GM23338 (cell line): ENCODE measurements at regions not wholly inside any gene's neighbourhood (a gene's known extent, or its start where the extent isn't known, plus 50 kb on each side); places are given as distances from the start of the nearest gene placed in this dataset.

Experiments
- ATAC-seq: fragments of 200-7000 bp; cut with Tn5 transposase; 3 replicates; pipeline ENCODE4 v1.9.1; 2020
- DNase-seq: peaks from one replicate; pipeline ENCODE4 v3.0.0-alpha.2; 2015; ENCODE audit warnings: low spot score
- H2AFZ ChIP-seq: fragments of 200-600 bp; sonication (generic); 2 replicates; pipeline ENCODE4 v1.8.0; 2016; ENCODE audit warnings: antibody characterized with exemption, mild to moderate bottlenecking, moderate library complexity
- H3F3A ChIP-seq: fragments of 200-600 bp; sonication (generic); replicated peaks from 2 replicates; pipeline ENCODE4 v1.8.0; 2017; ENCODE audit warnings: antibody characterized with exemption, mixed run types, low read depth
- H3K27ac ChIP-seq: fragments of 200-600 bp; sonication (generic); 2 replicates; pipeline ENCODE4 v1.6.1; 2016; ENCODE audit warnings: low read depth
- H3K27me3 ChIP-seq: fragments of 200-600 bp; sonication (generic); 2 replicates; pipeline ENCODE4 v1.8.0; 2016; ENCODE audit warnings: mild to moderate bottlenecking, mixed run types, moderate library complexity; ENCODE audit not compliant: insufficient read depth
- H3K36me3 ChIP-seq: fragments of 200-600 bp; sonication (generic); 2 replicates; pipeline ENCODE4 v1.8.0; 2016; ENCODE audit warnings: mild to moderate bottlenecking; ENCODE audit not compliant: insufficient read depth
- H3K4me1 ChIP-seq: fragments of 200-600 bp; sonication (generic); 2 replicates; pipeline ENCODE4 v1.8.0; 2016; ENCODE audit warnings: mild to moderate bottlenecking, moderate library complexity; ENCODE audit not compliant: insufficient read depth
- H3K4me2 ChIP-seq: fragments of 200-600 bp; sonication (generic); 2 replicates; pipeline ENCODE4 v1.7.1; 2017; ENCODE audit warnings: mixed run types
- H3K4me3 ChIP-seq: fragments of 200-600 bp; sonication (generic); 2 replicates; pipeline ENCODE4 v1.6.1; 2016; ENCODE audit warnings: mixed run types
- H3K79me2 ChIP-seq: fragments of 200-600 bp; sonication (generic); replicated peaks from 2 replicates; pipeline ENCODE4 v1.8.0; 2017; ENCODE audit warnings: mild to moderate bottlenecking; ENCODE audit not compliant: insufficient read depth
- H3K9me2 ChIP-seq: fragments of 200-600 bp; sonication (generic); 2 replicates; pipeline ENCODE4 v1.8.0; 2017; ENCODE audit not compliant: insufficient read depth
- H4K20me1 ChIP-seq: fragments of 200-600 bp; sonication (generic); replicated peaks from 2 replicates; pipeline ENCODE4 v1.8.0; 2017; ENCODE audit warnings: mild to moderate bottlenecking; ENCODE audit not compliant: insufficient read depth
- H3K27ac Mint-ChIP-seq: 2 replicates; pipeline ENCODE4 v1.8.0; 2020; ENCODE audit warnings: inconsistent platforms, mild to moderate bottlenecking, moderate library complexity, mixed read lengths
- H3K27me3 Mint-ChIP-seq: 3 replicates; pipeline ENCODE4 v1.8.0; 2022; ENCODE audit warnings: low read depth, mild to moderate bottlenecking, moderate library complexity, mixed read lengths, inconsistent platforms; ENCODE audit not compliant: insufficient read depth, poor library complexity
- H3K36me3 Mint-ChIP-seq: 3 replicates; pipeline ENCODE4 v1.8.0; 2021; ENCODE audit warnings: low read depth, mild to moderate bottlenecking, inconsistent platforms, moderate library complexity, mixed read lengths
- H3K4me1 Mint-ChIP-seq: 3 replicates; pipeline ENCODE4 v1.8.0; 2020; ENCODE audit warnings: mild to moderate bottlenecking, inconsistent platforms, mixed read lengths
- H3K4me3 Mint-ChIP-seq: 3 replicates; pipeline ENCODE4 v1.8.0; 2021; ENCODE audit warnings: moderate library complexity, mild to moderate bottlenecking, inconsistent platforms, mixed read lengths
- H3K9me3 Mint-ChIP-seq: 3 replicates; pipeline ENCODE4 v1.8.0; 2020; ENCODE audit warnings: moderate library complexity, mild to moderate bottlenecking, inconsistent platforms, mixed read lengths
- CREB1 ChIP-seq: fragments of 250-450 bp; sonication (Bioruptor Pico); IDR thresholded peaks from 2 replicates; pipeline ENCODE4 v1.5.0; 2020; ENCODE audit warnings: low read depth, mild to moderate bottlenecking, moderate library complexity
- CTCF ChIP-seq, 2 experiments: fragments of 200-600 bp in 1 of 2; sonication (generic) in 1 of 2; conservative IDR thresholded peaks; 2 replicates each; pipeline versions ENCODE4 v1.5.1 to v1.6.1; 2016 to 2017; ENCODE audit warnings: antibody characterized with exemption in 2 of 2, low read depth in 2 of 2, mild to moderate bottlenecking in 2 of 2, moderate library complexity in 1 of 2
- ETS1 ChIP-seq: IDR thresholded peaks from 2 replicates; pipeline ENCODE4 v1.6.1; 2016; ENCODE audit warnings: antibody characterized with exemption
- EZH2 ChIP-seq: fragments of 200-600 bp; sonication (generic); IDR thresholded peaks from one replicate; pipeline ENCODE4 v1.8.0; 2017; ENCODE audit warnings: antibody characterized with exemption, mild to moderate bottlenecking, low read depth; ENCODE audit not compliant: unreplicated experiment
- EZH2phosphoT487 ChIP-seq: fragments of 200-600 bp; sonication (generic); IDR thresholded peaks from one replicate; pipeline ENCODE4 v1.8.1; 2018; ENCODE audit warnings: antibody characterized with exemption; ENCODE audit not compliant: unreplicated experiment
- JUNB ChIP-seq: IDR thresholded peaks from one replicate; pipeline ENCODE4 v1.6.1; 2016; ENCODE audit warnings: antibody characterized with exemption; ENCODE audit not compliant: unreplicated experiment
- NANOG ChIP-seq: IDR thresholded peaks from 2 replicates; pipeline ENCODE4 v1.6.1; 2016; ENCODE audit warnings: antibody characterized with exemption, borderline replicate concordance
- POLR2AphosphoS5 ChIP-seq: IDR thresholded peaks from 2 replicates; pipeline ENCODE4 v1.6.1; 2016; ENCODE audit warnings: antibody characterized with exemption, low read depth
- REST ChIP-seq: IDR thresholded peaks from one replicate; pipeline ENCODE4 v1.6.1; 2018; ENCODE audit warnings: antibody characterized with exemption; ENCODE audit not compliant: unreplicated experiment
- STAT1 ChIP-seq: IDR thresholded peaks from one replicate; pipeline ENCODE4 v1.6.1; 2016; ENCODE audit warnings: antibody characterized with exemption; ENCODE audit not compliant: unreplicated experiment
- ZNF114 ChIP-seq: fragments of 250-450 bp; sonication (Bioruptor Pico); IDR thresholded peaks from 2 replicates; pipeline ENCODE4 v1.5.0; 2020; ENCODE audit warnings: mild to moderate bottlenecking, moderate library complexity
- ZNF331 ChIP-seq: fragments of 250-450 bp; sonication (Bioruptor Pico); IDR thresholded peaks from 2 replicates; pipeline ENCODE4 v1.5.0; 2020; ENCODE audit warnings: low read depth, mild to moderate bottlenecking, moderate library complexity
- ZNF462 ChIP-seq: fragments of 250-450 bp; sonication (Bioruptor Pico); IDR thresholded peaks from 2 replicates; pipeline ENCODE4 v1.5.0; 2020; ENCODE audit warnings: mild to moderate bottlenecking, moderate library complexity

GRCh38 chr11:42490506-42490905 lies 821.3 kb upstream of the API5 start:
- Histone ChIP-seq H2AFZ (no peak overlapping the region), H3K4me2 (no peak overlapping the region), H3K27me3 (no peaks in the 10 kb centered on the region), H3K9me2 (no peaks in the 10 kb centered on the region; the same call in 1 of the 2 replicates), H3F3A (no peaks in the 10 kb centered on the region), H3K36me3 (no peaks in the 10 kb centered on the region), H3K4me1 (no peaks in the 10 kb centered on the region), H3K4me3 (no peak overlapping the region), H3K27ac (no peak overlapping the region), H4K20me1 (no peaks in the 10 kb centered on the region), H3K79me2 (no peaks in the 10 kb centered on the region)
- Mint-ChIP-seq H3K27me3 (peaks cover 5% of the 10 kb centered on the region), H3K4me1 (no peaks in the 10 kb centered on the region), H3K36me3 (peaks cover 2% of the 10 kb centered on the region; the same call in 1 of the 3 replicates), H3K4me3 (no peak overlapping the region), H3K27ac (no peak overlapping the region), H3K9me3 (peaks cover 68% of the 10 kb centered on the region)
- no peak for DNase-seq
- no peak for ATAC-seq
- no peak for TF ChIP-seq POLR2AphosphoS5
- no peak for TF ChIP-seq EZH2phosphoT487
- TF ChIP-seq REST: no peak
- no peak for TF ChIP-seq CTCF (conservative IDR thresholded peaks at IDR 0.05; ENCODE audit: low read depth in 2 of 2)
- no peak for TF ChIP-seq EZH2
- TF ChIP-seq JUNB: no peak
- TF ChIP-seq ZNF462 (CRISPR knock-in tag): no peak
- TF ChIP-seq CREB1: no peak
- no peak for TF ChIP-seq STAT1
- no peak for TF ChIP-seq NANOG
- TF ChIP-seq ETS1: no peak
- no peak for TF ChIP-seq ZNF331 (CRISPR knock-in tag)
- TF ChIP-seq ZNF114 (CRISPR knock-in tag): no peak
